WERI-Rb-1 (cell line): ENCODE measurements at regions not wholly inside any gene's neighbourhood (a gene's known extent, or its start where the extent isn't known, plus 50 kb on each side); places are given as distances from the start of the nearest gene placed in this dataset.

Experiments
- DNase-seq: peaks from one replicate; pipeline ENCODE4 v3.0.0-alpha.2; 2020
- H3K27ac ChIP-seq: fragments of 250-450 bp; sonication (Bioruptor Pico); 2 replicates; pipeline ENCODE4 v1.5.1; 2020; ENCODE audit warnings: mild to moderate bottlenecking, moderate library complexity
- H3K27me3 ChIP-seq: fragments of 250-450 bp; sonication (Bioruptor Pico); 2 replicates; pipeline ENCODE4 v1.5.1; 2021; ENCODE audit warnings: mild to moderate bottlenecking, low read depth, moderate library complexity; ENCODE audit not compliant: insufficient read depth, severe bottlenecking
- H3K36me3 ChIP-seq: fragments of 250-450 bp; sonication (Bioruptor Pico); 2 replicates; pipeline ENCODE4 v1.5.1; 2020; ENCODE audit warnings: mild to moderate bottlenecking, moderate library complexity
- H3K4me3 ChIP-seq: 2 replicates; pipeline ENCODE4 v1.5.1; 2011; ENCODE audit warnings: low read depth, mild to moderate bottlenecking, control low read depth, low read length
- H3K9me3 ChIP-seq: fragments of 250-450 bp; sonication (Bioruptor Pico); 2 replicates; pipeline ENCODE4 v1.5.1; 2021; ENCODE audit warnings: mild to moderate bottlenecking, moderate library complexity; ENCODE audit not compliant: severe bottlenecking
- TF ChIP-seq, protein P1 (sequence below): IDR thresholded peaks from 2 replicates; pipeline ENCODE4 v1.5.1; 2011; ENCODE audit warnings: low read depth, mild to moderate bottlenecking, control low read depth, inconsistent platforms, low read length

DNA sequence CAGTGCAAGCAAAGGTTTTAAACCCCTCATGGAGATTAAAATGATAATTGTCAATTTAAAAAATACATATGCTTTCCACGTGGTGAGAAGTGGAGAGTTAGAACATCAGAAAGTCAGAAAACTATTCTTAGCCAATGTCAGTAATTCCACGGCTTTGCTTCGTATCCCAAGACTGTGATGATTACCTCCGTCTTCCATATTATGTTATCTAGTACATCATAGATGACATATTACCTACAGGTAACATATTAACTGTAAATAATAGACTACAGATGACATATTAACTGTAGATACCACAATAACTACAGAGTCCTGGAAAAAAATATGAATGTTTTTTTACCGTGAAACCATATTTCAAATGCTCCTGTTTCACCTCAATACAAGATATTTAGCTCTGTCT is 579.4 kb upstream of the PFKP start:
- Histone ChIP-seq H3K9me3 (no peaks in the 10 kb centered on the region), H3K4me3 (no peak overlapping the region), H3K27me3 (no peaks in the 10 kb centered on the region), H3K27ac (no peak overlapping the region), H3K36me3 (no peaks in the 10 kb centered on the region)
- DNase-seq: no peak
- TF ChIP-seq, protein P1, sequence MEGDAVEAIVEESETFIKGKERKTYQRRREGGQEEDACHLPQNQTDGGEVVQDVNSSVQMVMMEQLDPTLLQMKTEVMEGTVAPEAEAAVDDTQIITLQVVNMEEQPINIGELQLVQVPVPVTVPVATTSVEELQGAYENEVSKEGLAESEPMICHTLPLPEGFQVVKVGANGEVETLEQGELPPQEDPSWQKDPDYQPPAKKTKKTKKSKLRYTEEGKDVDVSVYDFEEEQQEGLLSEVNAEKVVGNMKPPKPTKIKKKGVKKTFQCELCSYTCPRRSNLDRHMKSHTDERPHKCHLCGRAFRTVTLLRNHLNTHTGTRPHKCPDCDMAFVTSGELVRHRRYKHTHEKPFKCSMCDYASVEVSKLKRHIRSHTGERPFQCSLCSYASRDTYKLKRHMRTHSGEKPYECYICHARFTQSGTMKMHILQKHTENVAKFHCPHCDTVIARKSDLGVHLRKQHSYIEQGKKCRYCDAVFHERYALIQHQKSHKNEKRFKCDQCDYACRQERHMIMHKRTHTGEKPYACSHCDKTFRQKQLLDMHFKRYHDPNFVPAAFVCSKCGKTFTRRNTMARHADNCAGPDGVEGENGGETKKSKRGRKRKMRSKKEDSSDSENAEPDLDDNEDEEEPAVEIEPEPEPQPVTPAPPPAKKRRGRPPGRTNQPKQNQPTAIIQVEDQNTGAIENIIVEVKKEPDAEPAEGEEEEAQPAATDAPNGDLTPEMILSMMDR: no peak

DNA sequence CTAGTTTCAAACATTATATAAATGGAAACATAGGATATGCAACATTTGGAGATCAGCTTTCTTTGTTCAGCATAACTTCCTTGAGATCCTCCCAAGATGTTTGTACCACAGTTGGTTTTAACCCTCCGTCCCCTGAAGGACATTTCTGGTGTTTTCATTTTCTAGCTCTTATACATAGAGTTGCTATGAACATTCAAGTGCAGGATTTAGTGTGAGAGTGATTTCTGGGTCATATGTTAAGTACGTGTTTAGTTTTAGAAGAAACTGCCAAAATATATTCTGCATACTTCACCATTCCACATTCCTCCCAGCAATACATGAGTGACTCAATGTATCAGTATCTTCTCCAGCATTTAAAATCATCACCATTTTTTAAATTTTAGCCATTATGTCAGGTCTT is 588.7 kb upstream of the PFKP start:
- no peak for DNase-seq
- Histone ChIP-seq H3K4me3 (no peak overlapping the region), H3K27me3 (no peaks in the 10 kb centered on the region), H3K27ac (no peak overlapping the region), H3K9me3 (no peaks in the 10 kb centered on the region), H3K36me3 (no peaks in the 10 kb centered on the region)
- TF ChIP-seq, protein P1: no peak

DNA sequence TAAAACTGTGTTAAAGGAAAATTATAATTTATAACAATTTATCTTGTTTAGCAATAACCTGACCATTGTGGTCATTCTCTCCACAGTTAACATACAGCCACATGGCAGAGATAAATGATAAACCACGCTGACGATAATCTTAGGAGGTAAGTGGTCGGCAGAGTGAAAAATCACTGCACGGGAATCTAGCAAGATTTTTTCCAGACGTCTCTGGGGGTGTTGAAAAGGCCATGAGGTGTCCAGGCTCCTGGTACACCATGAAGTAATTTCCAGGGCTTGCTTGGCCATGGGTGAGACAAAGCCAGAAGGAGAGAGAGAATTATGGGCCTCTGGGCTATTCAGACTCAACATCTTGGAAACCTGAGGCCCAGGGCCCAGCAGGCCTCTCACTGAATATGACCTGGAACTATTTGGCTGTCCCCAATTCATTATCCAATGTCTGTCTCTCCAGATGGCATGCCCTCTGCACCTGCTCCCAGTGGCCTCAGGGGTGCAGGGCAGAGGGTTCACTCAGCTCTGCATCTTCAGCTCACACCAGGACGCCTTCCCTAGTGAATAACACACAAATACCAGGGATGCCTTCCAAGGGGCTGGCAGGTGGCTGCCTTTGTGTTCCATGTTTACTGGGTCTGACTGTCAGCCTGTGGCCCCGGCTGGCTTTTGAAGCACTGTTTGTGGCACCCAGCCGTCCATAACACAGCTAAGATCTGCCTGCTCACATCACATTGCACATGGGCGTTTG is 590.4 kb upstream of the PFKP start:
- Histone ChIP-seq H3K36me3 (no peaks in the 10 kb centered on the region), H3K4me3 (no peak overlapping the region), H3K27me3 (no peaks in the 10 kb centered on the region), H3K9me3 (no peaks in the 10 kb centered on the region), H3K27ac (no peak overlapping the region)
- DNase-seq: no peak
- TF ChIP-seq, protein P1: no peak

DNA sequence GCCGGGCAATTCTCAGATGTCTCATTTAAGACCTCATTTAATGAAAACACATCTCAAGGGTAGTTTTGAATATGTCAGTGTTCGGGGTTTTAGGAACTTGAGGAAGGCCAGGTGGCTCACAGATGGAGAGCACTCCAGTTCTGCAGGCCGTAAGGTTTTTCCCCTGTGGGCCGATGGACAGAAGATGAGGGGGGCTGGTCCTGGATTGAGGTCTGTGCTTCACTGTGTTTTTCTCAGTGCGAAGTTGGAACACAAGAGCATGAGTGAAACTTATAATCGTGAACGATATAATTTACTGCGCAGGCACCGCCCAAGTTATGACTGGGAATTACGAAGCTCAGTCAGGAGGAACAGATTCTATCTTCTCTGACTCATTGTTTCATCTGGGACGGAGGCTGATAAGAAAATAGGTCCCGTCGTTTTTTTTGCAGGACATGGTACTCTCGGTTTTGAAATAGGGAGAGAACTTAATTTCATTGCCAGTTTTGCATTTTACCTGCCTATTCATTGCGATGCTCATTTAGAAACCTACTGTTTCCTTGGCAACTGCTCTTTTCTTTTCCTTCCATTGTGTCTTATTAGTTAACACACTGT is 591.0 kb upstream of the PFKP start:
- Histone ChIP-seq H3K27ac (no peak overlapping the region), H3K9me3 (no peaks in the 10 kb centered on the region), H3K36me3 (no peaks in the 10 kb centered on the region), H3K27me3 (no peaks in the 10 kb centered on the region), H3K4me3 (no peak overlapping the region)
- TF ChIP-seq, protein P1: no peak
- DNase-seq: no peak

DNA sequence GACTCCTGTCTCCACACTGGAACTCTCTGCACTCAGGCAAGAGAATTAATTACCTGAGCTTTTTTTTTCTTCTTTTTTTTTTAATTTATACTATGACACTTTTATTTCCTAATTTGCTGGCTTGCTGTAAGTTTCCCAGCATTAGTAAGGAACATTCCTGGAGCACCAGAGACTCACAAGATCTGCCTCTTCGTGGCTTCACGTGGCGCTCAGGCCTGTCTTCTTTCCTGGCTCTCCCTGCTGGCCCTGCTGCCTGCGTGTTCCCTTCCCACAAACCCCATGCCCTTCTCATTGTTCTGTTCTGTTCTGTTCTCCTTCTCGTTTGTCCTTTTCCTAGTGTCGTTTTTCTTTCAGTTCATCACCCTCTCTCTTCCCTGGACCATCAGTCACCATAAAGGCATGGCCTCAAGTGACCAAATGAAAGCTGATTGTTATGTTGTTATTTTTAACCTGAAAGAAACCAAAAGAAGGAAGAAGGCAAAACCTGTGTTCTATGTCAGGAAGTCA is 591.6 kb upstream of the PFKP start:
- no peaks in the 10 kb centered on the region for H3K36me3 ChIP-seq
- TF ChIP-seq, protein P1: no peak

More for the DNA sequence above, 591.6 kb upstream of the PFKP start:
- no peak overlapping the region for H3K4me3 ChIP-seq
- no peaks in the 10 kb centered on the region for H3K27me3 ChIP-seq
- no peaks in the 10 kb centered on the region for H3K9me3 ChIP-seq
- no peak overlapping the region for H3K27ac ChIP-seq
- DNase-seq: no peak
